ELR (cell line): ENCODE measurements at regions not wholly inside any gene's neighbourhood (a gene's known extent, or its start where the extent isn't known, plus 50 kb on each side); places are given as distances from the start of the nearest gene placed in this dataset.
"Not testable (repeated sequence)": the region's sequence is repeated elsewhere in the genome, so short reads cannot be mapped to it uniquely, and the experiment has no call there.

Source experiments
- DNase-seq: peaks from one replicate; pipeline ENCODE4 v3.0.0-alpha.2; 2015; ENCODE audit warnings: low read depth

DNA sequence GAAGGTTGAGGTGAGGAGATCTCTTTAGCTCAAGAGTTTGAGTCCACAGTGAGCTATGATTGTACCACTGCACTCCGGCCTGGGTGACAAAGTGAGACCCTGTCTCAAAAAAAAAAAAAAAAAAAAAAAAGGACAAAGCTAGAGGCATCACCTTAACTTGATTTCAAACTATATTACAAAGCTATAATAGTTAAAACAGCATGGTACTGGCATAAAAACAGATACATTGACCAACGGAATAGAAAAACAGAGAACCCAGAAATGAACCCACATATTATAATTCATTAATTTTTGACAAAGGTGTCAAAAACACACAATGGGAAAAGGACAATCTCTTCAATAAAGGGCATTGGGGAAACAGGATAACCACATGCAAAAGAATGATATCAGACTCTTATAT lies 50.8 kb upstream of the MBOAT1 start:
- DNase-seq: no peak

- no peak for DNase-seq
Measured at GRCh38 chr6:20265842-20266241, 53.6 kb upstream of the MBOAT1 start.

GRCh38 chr6:20266851-20267608 lies 54.8 kb upstream of the MBOAT1 start:
- peak; percentile 19 for DNase-seq

DNA sequence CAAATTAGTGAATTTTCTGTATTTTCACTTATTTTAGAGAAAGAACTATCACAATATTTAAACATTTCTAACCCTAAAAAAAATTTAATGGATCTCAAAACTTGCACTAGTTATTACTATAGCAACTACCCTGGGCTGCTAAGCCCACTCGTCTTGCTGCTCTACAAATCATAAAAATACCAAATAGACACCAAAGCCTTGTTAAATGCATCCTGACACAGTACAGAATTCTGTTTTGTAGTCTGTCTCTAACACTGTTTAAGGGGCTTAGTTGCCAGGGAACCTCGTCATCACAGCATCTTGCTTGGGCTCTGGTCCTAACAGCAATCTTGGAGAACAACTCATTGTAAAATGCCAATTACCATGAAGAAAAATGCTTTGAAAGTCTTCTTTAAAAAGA lies 56.9 kb upstream of the MBOAT1 start:
- DNase-seq: no peak

DNA sequence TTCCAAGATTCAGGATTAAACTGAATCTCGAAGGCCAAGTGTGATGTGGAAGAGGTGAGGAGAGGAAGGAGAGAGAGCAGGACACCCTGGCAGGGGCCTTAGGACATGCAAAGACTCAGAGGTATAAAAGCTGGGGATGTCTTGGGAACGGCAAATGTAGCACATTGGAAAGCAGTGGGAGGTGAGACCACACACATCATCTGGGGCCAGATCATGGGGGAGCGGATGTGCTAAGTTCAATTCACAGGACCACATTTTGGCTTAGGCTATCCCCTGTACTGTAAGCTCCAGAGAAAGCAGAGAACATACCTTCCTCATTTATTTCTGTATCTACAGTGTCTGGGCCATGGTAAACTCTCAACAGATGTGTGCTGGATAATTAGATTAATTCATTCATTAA lies 59.5 kb upstream of the MBOAT1 start:
- DNase-seq: no peak

DNA sequence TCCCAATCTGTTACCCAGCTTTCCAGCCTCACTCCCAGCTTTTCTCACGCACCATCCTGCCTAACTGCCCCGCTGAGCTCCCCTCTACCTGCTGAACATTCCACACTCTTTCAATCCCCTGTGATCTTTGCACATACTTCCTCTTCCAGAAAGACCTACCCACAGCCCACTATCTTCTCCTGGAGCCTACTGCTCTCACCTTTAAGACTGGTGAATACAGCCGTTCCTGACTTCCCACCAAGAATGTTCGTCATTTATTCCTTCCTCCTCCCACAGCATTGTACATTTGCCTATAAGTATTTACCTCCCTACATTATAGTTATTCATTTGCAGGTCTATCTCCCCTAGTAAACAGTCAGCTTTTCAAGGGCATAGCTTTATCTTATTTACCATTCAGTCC lies 61.9 kb upstream of the MBOAT1 start:
- no peak for DNase-seq

DNA sequence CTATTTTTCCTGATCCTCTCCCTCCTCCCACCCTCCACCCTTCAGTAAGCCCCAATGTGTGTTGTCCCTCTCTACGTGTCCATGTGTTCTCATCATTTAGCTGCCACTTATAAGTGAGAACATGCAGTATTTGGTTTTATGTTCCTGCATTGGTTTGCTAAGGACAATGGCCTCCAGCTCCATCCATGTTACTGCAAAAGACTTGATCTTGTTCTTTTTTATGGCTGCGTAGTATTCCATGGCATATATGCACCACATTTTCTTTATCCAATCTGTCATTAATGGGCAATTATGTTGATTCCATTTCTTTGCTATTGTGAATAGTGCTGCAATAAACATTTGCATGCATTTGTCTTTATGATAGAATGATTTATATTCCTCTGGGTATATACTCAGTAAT lies 63.6 kb upstream of the MBOAT1 start:
- DNase-seq: not testable (repeated sequence)

DNA sequence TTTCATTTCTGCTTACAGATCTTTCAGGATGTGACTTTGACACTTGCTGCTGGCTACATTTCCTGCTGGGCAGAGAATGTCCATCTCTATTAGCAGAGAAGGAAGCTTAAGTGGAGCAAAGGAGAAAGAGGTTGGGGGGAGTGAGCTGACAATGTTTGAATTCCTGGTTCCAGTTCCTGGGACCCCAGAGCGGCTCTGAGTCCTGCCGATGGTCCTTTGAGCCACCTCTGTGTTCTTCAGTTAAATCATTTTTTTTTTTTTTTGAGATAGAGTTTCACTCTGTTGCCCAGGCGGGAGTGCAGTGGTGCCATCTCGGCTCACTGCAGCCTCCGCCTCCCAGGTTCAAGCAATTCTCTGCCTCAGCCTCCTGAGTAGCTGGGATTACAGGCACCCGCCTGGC lies 65.5 kb upstream of the MBOAT1 start:
- not testable (repeated sequence) for DNase-seq

DNA sequence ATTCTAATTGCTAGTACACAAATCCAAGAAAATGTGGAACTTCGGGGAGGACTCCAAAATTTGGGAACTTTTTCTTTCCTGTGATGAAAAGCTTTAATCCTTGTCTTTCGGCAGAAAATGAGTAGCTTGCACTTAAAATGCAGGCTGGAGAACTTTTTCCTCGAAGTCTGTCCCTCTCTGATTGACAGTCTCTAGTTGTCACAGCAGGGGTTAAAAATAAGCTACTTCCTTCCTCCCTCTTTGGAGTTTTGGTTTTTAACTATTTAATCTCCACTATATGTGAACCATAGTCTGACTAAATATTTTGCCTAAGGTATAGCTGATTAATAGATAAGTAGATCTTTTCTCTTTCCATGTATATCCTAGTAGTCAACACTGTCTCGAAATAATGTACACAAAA lies 66.8 kb upstream of the MBOAT1 start:
- no peak for DNase-seq

- DNase-seq: peak; percentile 10
Measured at GRCh38 chr6:20279608-20280287, 67.5 kb upstream of the MBOAT1 start.

DNA sequence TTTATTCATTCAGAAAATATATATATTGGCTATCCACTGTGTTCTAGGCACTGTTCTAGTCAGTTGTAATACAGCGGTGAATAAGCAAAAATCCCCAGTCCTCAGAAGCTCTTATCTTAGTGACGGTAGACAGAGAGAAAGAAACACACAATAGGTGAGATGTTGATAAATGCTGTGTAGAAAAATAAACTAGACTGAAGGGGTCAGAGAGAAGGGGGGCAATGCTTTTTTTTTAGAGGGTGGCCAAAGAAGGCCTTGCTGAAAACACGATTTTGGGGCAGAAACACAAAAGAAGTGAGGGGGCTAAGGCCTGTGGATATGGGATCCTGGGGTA lies 68.0 kb upstream of the MBOAT1 start:
- no peak for DNase-seq

GRCh38 chr6:20284672-20285071 lies 72.4 kb upstream of the MBOAT1 start:
- DNase-seq: no peak

- peak; percentile 38 for DNase-seq
Measured at GRCh38 chr6:20286968-20287565, 74.8 kb upstream of the MBOAT1 start.

DNA sequence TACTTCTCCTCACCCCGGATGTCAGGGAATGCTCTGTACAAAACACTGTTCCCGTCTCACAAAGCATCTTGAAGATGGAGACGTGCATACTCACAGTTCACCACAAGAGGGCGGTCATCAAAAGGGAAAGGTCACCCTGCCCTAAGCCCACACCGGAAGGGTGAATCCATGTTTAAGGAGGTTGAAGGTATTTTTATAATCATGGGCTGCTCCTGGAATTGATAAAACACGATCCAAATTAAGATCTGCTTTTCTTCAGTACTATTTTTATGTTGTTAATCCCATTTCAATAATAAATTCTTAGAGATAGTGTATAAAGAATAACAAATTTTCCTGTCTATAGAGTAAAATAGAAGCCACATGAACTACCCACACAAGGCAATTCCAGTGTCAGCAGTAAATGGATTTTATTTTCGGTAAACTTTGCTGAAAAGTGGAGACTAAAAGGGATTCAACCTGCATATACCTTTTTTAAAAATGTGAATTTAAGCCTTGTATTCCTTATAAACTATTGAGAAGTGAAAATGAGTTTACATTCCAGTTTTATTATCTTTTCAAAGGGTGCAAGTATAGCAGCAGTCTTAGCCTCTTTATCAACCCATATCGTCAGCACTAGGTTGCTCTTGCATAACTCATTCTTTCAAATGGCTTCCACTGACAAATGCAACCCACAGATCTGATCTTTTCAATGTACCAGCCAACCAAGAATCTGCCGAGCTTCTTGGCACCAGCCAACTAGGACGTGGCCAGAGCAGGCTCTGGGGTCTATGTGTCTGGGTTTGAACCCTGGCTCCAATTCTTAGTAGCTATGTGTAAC lies 79.7 kb upstream of the MBOAT1 start:
- peak; percentile 88 for DNase-seq

DNA sequence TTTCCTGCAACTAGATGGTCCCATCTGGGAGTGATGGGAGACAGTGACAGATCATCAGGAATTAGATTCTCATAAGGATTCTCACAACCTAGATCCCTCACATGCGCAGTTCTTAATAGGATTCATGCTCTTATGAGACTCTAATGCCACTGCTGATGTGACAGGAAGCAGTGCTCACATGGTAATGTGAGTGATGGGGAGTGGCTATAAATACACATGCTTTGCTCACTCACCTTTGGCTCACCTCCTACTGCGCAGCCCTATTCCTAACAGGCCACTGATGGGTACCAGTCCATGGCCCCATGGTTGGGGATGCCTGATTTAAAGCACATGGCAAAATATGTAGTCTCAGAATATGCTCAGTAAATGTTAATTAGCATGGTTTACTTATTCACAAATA lies 80.6 kb upstream of the MBOAT1 start:
- no peak for DNase-seq

DNA sequence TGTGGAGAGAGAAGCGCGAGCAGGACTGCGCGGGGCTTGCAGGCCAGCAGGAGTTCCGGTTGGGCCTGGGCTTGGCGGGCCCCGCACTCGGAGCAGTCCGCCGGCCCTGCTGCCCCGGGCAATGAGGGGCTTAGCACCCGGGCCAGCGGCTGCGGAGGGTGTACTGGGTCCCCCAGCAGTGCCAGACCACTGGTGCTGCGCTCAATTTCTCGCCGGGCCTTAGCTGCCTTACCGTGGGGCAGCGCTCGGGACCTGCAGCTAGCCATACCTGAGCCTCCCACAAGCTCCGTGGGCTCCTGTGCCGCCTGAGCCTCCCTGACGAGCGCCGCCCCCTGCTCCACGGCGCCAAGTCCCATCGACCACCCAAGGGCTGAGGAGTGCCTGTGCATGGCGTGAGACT lies 89.0 kb upstream of the MBOAT1 start:
- DNase-seq: no peak

DNA sequence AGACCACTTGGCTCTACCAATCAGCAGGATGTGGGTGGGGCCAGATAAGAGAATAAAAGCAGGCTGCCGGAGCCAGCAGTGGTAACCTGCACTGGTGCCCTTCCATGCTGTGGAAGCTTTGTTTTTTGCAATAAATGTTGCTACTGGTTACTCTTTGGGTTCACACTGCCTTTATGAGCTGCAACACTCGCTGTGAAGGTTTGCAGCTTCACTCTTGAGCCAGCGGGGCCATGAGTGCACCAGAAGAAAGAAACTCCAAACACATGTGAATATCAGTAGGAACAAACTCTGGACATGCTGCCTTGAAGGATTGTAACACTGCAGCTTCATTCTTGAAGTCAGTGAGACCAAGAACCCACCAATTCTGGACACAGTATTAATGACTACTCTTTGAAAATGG lies 89.9 kb upstream of the MBOAT1 start:
- no peak for DNase-seq

DNA sequence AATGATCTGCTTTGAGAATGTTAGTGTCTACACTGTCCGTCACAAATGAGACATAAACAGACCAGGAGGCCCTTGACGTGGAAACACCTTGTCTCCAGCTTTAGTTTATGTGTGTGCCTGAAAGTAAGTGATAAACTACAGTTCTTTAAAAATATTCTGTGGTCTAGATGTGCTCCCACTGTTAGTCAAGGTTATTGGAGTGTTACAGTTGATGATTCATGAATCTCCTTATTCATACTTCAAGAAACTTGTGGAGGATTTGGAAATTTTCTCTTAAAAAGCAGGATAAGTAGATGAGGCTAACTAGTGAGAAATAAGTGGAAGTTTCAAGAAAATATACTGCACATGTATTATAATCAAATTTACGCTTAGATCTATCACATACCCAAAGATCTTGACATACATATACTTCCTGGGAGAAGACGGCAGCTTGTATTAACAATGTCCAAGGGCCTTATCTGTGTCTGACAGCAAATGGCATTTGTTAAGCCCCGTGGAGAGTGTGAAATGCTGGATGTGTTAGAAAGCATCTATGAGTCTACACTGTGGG lies 90.5 kb upstream of the MBOAT1 start:
- DNase-seq: peak; percentile 28

DNA sequence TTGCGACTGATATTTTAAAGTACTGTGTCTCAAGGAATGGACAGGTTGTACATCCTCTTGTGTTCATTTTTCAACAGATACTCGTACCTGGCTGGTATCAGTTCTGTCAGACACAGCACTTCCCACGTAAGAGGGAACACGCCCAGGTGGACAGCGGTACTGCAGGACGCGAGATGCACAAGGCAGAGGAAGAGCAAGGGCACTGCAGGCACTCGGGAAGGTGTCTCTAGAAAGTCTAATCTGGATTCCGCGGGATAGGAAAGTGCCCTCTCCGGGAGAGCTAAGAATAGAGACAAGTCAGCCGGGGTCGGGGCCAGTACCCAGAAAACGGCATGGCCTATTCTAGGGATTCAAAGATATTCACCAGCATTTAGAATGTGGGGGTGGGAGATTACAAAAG lies 94.2 kb upstream of the MBOAT1 start:
- no peak for DNase-seq

DNA sequence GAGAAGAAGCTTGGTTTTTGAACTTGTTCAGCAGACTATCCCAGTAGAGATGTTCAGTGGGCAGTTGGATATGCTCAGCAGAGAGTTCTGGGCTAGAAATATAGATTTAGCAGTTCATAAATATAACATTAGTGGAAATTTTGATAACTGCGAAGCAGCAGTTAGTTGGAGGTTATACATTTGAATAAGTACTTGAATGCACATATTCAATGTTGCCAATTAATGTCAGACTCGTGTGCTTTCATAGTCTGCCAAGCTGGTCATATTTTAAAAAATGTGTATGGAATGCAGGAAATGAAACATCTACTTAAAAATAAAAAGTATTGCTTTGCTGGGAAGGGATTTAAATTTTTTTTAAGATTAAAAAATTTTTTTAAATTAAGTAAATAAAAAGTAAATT lies 92.5 kb upstream of the E2F3 start:
- no peak for DNase-seq

DNA sequence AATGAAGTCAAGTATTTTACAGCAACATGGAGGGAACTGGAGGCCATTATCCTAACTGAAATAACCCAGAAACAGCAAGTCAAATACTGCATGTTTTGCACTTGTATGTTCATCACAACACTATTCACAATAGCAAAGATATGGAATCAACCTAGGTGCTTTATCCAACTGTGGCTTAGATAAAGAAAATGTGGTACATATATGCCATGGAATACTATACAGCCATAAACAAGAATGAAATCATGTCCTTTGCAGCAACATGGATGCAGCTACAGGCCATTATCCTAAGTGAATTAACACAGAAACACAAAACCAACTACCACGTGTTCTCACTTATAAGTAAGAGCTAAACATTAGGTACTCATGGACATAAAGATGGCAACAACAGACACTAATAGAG lies 91.5 kb upstream of the E2F3 start:
- no peak for DNase-seq

DNA sequence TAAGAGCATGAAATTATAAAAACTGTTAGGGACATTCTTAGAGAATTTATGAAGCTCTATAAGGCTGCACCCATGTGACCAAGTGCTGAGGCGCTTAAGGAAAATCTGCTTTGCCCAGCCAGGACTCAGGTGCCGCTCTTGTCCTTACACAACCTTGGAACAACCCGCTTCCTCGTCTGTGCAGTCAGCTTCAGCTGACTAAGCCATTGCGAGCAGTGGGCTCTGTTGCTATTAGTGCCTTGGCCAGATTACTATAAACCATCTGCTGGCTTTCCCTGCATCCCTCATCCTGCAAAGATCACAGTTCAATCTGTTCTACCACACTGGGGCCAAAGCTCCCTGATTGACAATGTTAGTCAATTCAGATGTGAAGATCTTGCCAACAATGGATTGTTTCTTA lies 89.1 kb upstream of the E2F3 start:
- no peak for DNase-seq

DNA sequence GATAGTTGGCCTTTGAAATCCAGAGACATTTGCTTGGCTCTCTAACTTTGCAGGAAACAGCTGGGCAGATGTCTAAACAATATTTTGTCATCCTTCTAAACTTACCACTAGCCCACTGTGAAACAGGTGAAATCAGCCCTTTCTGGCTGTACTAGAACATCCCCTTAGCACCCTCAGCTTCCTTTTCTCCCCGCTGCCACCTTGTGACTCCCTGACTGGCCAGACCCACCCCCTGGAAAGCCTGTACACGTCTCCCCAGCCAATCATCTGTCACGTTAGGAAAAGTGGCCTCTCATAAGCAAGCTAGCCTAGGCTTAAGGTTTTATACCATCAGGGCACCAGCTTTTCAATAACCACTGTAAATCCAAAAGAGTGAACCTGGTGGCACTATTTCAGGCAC lies 88.6 kb upstream of the E2F3 start:
- no peak for DNase-seq
